Progenitor cell of endocrine pancreas (in vitro differentiated cells): ENCODE measurements at regions not wholly inside any gene's neighbourhood (a gene's known extent, or its start where the extent isn't known, plus 50 kb on each side); places are given as distances from the start of the nearest gene placed in this dataset.

Experiments
- DNase-seq: peaks from one replicate; pipeline ENCODE4 v3.0.0; 2021; ENCODE audit warnings: low spot score; ENCODE audit not compliant: unreplicated experiment
- H3K27ac Mint-ChIP-seq: 2 replicates; pipeline ENCODE4 v1.8.0; 2021; ENCODE audit warnings: mild to moderate bottlenecking, moderate library complexity, mixed read lengths
- H3K27me3 Mint-ChIP-seq: 2 replicates; pipeline ENCODE4 v1.8.0; 2021; ENCODE audit warnings: mixed read lengths
- H3K36me3 Mint-ChIP-seq: 2 replicates; pipeline ENCODE4 v1.8.0; 2022; ENCODE audit warnings: mixed read lengths; ENCODE audit not compliant: insufficient read depth
- H3K4me1 Mint-ChIP-seq: 2 replicates; pipeline ENCODE4 v1.8.0; 2021; ENCODE audit warnings: low read depth, mixed read lengths
- H3K4me3 Mint-ChIP-seq: 2 replicates; pipeline ENCODE4 v1.8.0; 2021; ENCODE audit warnings: low read depth, mild to moderate bottlenecking, moderate library complexity, mixed read lengths
- H3K9me3 Mint-ChIP-seq: 2 replicates; pipeline ENCODE4 v1.8.0; 2021; ENCODE audit warnings: low read depth, mixed read lengths
- TF ChIP-seq, protein P1 (sequence below): fragments of 200-600 bp; sonication (generic); IDR thresholded peaks from one replicate; pipeline ENCODE4 v1.5.0; 2021; ENCODE audit warnings: antibody characterized with exemption, mild to moderate bottlenecking; ENCODE audit not compliant: unreplicated experiment

DNA sequence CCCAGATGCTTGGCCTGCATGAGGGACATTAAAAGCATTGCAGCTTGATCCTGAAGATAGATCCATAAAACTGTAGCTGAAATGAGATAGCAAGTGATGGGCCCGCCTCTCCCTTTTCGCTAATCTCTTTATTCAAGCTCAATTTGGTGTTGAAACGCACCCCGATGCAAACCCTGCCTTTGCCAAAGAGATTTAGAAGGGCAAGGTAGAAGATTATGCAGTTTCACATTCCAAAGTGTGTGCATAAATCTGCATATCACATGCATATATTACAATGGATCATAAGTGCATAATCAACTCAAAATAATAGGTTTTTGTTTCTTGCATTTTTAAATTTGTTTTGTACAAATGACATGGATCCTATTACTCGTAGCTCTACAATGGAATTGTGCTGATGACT is 80.1 kb upstream of the SHANK2 start:
- peaks cover 3% of the 10 kb centered on the region for H3K9me3 Mint-ChIP-seq
- no peaks in the 10 kb centered on the region for H3K36me3 Mint-ChIP-seq

DNA sequence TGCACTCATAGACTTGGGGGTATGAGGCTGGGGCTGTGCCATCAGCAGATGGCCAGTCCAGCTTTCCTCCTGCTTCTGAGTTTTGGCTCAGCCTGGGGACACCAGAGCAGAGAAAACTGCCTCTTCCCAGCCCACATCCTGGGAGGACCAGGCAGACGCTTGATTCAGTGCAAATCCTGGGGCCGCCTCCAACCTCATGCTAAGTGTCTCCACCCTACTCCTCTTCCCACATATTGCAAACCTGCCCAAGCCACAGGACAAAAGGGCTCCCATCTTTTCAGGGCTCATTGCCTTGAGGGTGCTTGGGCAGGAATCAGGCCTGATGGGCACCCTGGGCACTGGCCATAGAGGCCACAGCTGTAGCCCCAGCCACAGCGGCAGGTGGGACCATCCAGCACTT is 79.7 kb upstream of the SHANK2 start:
- TF ChIP-seq, protein P1, sequence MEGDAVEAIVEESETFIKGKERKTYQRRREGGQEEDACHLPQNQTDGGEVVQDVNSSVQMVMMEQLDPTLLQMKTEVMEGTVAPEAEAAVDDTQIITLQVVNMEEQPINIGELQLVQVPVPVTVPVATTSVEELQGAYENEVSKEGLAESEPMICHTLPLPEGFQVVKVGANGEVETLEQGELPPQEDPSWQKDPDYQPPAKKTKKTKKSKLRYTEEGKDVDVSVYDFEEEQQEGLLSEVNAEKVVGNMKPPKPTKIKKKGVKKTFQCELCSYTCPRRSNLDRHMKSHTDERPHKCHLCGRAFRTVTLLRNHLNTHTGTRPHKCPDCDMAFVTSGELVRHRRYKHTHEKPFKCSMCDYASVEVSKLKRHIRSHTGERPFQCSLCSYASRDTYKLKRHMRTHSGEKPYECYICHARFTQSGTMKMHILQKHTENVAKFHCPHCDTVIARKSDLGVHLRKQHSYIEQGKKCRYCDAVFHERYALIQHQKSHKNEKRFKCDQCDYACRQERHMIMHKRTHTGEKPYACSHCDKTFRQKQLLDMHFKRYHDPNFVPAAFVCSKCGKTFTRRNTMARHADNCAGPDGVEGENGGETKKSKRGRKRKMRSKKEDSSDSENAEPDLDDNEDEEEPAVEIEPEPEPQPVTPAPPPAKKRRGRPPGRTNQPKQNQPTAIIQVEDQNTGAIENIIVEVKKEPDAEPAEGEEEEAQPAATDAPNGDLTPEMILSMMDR: no peak
- peaks cover 4% of the 10 kb centered on the region for H3K27me3 Mint-ChIP-seq
- H3K36me3 Mint-ChIP-seq: no peaks in the 10 kb centered on the region
- no peak for DNase-seq
- no peaks in the 10 kb centered on the region for H3K4me1 Mint-ChIP-seq
- H3K9me3 Mint-ChIP-seq: peaks cover 3% of the 10 kb centered on the region
- no peak overlapping the region for H3K4me3 Mint-ChIP-seq
- H3K27ac Mint-ChIP-seq: no peak overlapping the region

More for the DNA sequence above, 80.1 kb upstream of the SHANK2 start:
- no peak overlapping the region for H3K4me3 Mint-ChIP-seq
- H3K4me1 Mint-ChIP-seq: no peaks in the 10 kb centered on the region
- no peak overlapping the region for H3K27ac Mint-ChIP-seq
- peaks cover 4% of the 10 kb centered on the region for H3K27me3 Mint-ChIP-seq
- TF ChIP-seq, protein P1: no peak
- no peak for DNase-seq

DNA sequence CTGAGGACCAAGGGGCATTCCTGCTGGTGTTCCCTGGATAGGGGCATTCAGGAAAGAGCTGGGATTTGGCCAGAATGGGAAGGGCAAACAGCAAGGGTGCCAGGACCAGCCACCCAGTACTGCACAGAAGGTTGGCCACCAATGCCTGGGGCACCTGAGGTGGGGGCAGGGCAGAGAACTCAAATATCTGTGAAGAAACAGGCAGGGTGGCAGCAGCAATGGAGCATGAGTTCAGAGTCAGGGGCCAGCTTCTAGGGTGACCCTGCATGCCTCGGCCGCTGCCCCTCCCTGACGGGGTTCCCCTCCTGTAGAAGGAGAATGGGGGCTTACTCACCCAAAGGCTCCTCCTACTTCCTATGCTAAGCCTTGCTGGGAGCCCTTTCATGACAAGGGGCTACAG is 79.3 kb upstream of the SHANK2 start:
- Mint-ChIP-seq H3K36me3 (no peaks in the 10 kb centered on the region), H3K9me3 (peaks cover 3% of the 10 kb centered on the region), H3K27ac (no peak overlapping the region), H3K4me1 (no peaks in the 10 kb centered on the region), H3K4me3 (no peak overlapping the region), H3K27me3 (peaks cover 4% of the 10 kb centered on the region)
- TF ChIP-seq, protein P1: no peak
- DNase-seq: no peak

DNA sequence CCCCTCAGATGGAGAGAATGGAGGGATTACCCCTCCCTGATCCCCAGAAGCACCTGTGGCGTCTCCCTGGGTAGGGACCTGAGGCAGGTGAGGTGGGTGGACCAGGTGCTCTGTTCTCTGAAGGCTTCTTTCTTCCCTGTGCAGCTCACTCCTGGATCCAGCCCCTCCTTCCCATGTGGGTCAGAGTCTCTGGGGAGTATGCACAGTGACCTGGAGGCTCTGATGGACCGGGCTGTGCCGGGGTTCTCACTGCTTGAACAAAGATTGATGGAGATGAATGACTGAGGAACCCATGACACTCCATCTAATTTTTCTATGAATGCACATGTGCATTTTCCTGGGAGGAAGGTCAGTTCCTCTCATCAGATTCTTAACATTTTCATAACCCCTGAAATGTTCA is 78.6 kb upstream of the SHANK2 start:
- Mint-ChIP-seq H3K36me3 (no peaks in the 10 kb centered on the region), H3K27ac (no peak overlapping the region), H3K27me3 (peaks cover 4% of the 10 kb centered on the region), H3K4me3 (no peak overlapping the region), H3K4me1 (no peaks in the 10 kb centered on the region), H3K9me3 (peaks cover 3% of the 10 kb centered on the region)
- no peak for DNase-seq
- TF ChIP-seq, protein P1: no peak

DNA sequence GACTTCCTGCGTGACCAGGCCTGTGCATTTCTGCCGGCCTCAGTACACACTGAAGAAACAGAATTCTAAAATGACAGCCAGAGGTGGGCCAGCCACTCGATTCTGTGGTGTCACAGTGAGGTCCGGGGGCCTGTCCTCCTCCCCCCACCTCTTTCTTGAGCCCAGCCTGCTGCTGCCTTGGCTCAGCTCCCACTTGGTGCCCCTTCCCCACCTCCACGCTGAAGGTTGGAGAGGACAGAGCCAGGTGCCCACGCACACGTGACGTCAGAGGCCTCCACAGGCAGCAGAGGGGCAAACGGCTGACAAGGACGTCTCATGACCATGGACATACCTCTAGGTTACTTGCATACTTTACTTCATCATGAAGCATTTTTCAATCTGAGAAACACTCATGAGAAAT is 78.0 kb upstream of the SHANK2 start:
- H3K4me1 Mint-ChIP-seq: no peaks in the 10 kb centered on the region
- no peaks in the 10 kb centered on the region for H3K36me3 Mint-ChIP-seq
- TF ChIP-seq, protein P1: no peak
- peaks cover 3% of the 10 kb centered on the region for H3K9me3 Mint-ChIP-seq
- H3K27me3 Mint-ChIP-seq: peaks cover 4% of the 10 kb centered on the region
- H3K27ac Mint-ChIP-seq: no peak overlapping the region
- DNase-seq: no peak
- no peak overlapping the region for H3K4me3 Mint-ChIP-seq
